Ammon's horn (tissue), 1 donor: ENCODE measurements at regions not wholly inside any gene's neighbourhood (a gene's known extent, or its start where the extent isn't known, plus 50 kb on each side); places are given as distances from the start of the nearest gene placed in this dataset.
"Not testable (repeated sequence)": the region's sequence is repeated elsewhere in the genome, so short reads cannot be mapped to it uniquely, and the experiment has no call there.

ENCODE experiments used
- DNase-seq: peaks from one replicate; pipeline ENCODE4 v3.0.0-alpha.2; 2016; ENCODE audit warnings: low spot score

GRCh38 chr12:114501474-114501807 lies 95.5 kb upstream of the TBX5 start:
- DNase-seq: no peak

GRCh38 chr12:114500775-114501473 lies 95.0 kb upstream of the TBX5 start:
- DNase-seq: no peak

DNA sequence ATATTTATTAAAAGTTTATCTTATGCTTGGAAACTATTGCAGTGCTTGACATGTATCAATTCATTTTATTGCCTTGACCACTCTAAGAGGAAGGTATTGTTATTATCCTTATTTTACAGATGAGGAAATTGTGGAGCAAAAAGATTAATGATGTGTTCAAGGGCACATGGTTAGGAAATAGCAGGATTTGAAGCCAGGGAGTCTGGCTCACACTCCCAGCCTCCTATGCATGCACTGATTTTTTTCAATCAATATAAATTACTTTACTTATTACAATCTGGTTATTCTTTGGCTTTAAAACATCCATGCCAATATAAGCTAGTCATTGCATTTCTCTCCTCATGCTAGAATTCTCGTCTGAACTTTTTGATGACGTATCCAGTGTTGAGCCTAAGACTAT lies 94.2 kb upstream of the TBX5 start:
- no peak for DNase-seq

DNA sequence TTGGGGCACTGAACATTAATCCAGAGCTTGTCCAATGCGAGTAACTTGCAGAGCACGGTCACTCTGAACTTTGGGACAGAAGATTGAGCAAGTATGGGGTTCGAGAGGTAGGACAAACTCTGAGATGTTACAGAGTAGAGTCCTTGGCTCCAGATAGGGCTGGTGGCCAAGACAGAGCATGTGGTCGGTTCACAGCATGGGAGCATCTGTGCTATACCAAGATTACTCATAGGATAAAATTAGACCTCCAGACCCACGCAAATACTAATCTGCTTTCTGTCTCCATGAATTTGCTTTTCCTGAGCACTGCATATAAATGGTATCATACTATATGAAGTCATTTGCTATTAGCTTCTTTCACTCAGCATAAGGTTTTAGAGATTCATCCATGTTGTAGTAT lies 93.4 kb upstream of the TBX5 start:
- DNase-seq: no peak

DNA sequence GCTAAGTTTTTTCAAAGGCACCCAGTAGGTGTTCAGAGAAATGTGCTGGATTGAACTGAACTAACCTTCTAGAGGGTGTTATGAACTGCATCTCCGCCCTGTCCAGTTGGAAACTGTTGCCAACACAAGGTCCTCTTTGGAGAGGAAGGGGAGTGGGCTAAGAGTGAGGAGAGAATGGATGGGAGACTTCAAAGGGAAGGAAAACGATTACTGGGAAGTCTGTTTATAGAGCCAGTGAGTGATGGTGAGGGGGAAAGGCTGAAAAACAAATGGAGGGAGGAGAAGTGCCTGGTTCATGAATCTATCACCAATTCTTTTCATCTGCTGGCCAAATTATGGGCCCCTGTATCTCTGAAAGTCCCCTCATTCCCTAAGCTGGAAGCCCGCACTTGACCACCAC lies 86.0 kb upstream of the TBX5 start:
- DNase-seq: no peak

GRCh38 chr12:114484822-114485459 lies 79.0 kb upstream of the TBX5 start:
- DNase-seq: not testable (repeated sequence)

DNA sequence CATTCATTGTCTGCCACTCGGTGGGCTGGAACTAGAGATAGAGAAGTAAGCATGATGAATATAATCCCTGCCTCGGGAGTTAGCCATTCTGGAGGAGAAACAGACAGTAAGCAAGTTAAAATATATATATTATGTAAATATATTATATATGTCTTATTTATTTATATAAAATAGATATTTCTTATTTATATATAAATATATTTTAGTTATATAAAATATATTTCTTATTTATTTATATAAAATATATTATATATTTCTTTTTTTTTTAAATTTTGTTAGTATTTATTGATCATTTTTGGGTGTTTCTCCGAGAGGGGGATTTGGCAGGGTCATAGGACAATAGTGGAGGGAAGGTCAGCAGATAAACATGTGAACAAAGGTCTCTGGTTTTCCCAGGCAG lies 78.1 kb upstream of the TBX5 start:
- DNase-seq: no peak

DNA sequence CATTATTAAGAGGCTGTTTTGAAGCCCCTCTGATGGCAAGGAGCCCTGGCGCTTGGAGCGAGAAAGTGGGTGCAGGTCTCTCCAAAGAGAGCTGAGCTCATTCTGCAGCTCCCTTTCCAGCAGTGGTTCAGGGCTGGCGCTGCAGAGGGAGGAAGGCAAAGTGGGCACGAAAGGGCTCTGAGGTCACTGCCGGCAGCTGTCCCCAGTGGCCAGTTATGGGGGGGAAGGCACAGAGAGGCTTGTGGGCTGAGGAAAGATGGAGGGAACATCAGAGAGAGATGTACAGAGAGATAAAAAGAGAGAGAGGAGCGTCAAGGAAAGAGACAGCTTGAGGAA lies 75.2 kb upstream of the TBX5 start:
- DNase-seq: peak; percentile 7

- no peak for DNase-seq
These were observed 74.6 kb upstream of the TBX5 start for GRCh38 chr12:114480337-114481199.

GRCh38 chr12:114479831-114480230 lies 73.9 kb upstream of the TBX5 start:
- DNase-seq: no peak

DNA sequence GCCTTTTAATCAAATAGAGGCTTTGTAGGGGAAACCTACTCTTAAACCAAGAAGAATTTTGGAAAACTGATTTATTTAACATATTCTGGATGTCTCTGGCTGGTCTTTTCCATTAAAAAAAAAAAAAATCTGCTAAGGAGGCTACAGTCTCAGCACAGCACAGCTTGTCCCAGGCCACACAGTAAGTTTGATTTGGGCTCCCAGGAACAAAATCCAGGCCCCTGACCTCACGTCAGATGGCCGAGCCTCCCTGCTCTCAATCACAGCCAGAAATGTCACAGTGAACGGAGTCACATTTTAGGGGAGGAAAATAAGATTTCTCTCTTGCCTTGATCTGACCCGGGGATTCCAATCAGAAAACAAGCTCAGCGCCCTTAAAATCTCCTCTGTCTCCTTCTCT lies 72.9 kb upstream of the TBX5 start:
- DNase-seq: no peak

DNA sequence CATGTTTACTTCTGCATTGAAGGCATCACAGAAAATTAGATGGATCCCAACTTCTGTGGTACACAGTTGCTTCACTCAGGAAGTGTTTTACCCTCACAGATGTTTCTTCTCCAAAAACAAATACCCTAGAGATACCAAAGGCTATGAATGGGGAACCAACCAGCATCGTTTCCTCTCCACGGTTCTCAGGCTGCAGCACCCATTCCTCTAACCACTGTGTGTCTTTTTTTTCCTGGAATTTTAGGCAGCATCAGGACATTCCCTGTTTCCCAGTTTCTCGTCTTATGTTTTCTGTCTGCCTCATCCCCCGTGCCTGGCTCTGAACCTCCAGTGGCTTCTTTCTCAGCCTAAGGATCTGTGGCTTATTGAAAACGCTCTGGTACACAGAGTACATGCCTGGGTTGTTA lies 72.0 kb upstream of the TBX5 start:
- no peak for DNase-seq

DNA sequence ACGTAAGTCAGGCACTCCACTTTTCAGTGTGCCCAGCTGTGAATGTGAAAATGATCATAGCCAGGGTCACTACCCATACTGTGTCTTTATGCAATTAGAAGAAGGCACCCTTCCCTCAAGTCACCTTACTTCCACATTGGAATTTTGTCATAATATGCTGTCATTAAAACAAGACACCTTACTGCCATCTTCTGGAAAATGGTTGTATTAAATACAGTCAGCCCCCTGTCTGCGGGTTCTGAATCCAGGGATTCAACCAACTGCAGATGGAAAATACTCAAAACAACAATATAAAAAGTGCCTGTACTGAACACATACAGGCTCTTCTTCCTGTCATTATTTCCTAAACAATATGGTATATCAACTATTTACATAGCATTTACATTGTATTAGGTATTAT lies 70.2 kb upstream of the TBX5 start:
- peak; percentile 23 for DNase-seq

GRCh38 chr12:114473717-114474116 lies 67.8 kb upstream of the TBX5 start:
- no peak for DNase-seq

DNA sequence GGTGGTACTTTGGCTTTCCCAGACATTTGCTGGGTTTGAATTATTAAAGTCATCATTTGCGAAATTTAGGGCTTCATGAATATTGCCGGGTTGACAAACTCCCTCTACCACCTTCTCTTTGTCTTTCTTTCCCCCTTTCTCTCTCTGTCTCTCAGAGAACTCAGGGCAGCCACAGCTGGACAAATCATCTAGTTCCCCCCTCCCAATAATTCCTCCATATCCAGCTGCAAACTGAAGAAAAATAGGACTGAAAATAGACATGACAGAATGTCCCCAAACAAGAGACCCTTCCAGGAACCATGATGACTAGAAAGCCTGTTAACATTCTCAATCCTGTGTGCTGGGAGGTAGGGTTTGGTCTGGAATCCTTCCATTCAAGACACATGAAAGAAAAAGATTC lies 67.1 kb upstream of the TBX5 start:
- no peak for DNase-seq

DNA sequence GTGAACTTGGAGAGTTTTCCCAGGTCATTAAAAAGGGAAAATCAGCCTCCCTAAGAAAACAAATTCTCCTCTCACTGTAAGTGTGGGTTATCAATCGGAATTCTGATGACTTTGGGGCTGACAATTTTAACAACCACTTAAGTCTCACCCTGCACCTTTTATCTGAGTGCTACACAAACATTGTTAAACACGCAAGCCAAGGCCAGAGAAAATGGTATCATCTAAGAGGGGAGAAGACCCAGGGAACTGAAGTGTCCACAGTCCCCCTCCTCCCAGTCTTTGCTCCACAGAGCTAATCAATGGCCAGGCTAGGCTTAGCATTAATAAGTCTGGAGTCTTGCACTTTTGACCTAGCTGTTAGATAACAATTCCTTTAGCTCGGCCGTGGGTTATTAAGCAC lies 51.7 kb upstream of the TBX5 start:
- no peak for DNase-seq
